EH (cell line): ENCODE measurements at regions not wholly inside any gene's neighbourhood (a gene's known extent, or its start where the extent isn't known, plus 50 kb on each side); places are given as distances from the start of the nearest gene placed in this dataset.

ENCODE experiments used
- DNase-seq: peaks from one replicate; pipeline ENCODE4 v3.0.0-alpha.2; 2015; ENCODE audit warnings: low read depth

DNA sequence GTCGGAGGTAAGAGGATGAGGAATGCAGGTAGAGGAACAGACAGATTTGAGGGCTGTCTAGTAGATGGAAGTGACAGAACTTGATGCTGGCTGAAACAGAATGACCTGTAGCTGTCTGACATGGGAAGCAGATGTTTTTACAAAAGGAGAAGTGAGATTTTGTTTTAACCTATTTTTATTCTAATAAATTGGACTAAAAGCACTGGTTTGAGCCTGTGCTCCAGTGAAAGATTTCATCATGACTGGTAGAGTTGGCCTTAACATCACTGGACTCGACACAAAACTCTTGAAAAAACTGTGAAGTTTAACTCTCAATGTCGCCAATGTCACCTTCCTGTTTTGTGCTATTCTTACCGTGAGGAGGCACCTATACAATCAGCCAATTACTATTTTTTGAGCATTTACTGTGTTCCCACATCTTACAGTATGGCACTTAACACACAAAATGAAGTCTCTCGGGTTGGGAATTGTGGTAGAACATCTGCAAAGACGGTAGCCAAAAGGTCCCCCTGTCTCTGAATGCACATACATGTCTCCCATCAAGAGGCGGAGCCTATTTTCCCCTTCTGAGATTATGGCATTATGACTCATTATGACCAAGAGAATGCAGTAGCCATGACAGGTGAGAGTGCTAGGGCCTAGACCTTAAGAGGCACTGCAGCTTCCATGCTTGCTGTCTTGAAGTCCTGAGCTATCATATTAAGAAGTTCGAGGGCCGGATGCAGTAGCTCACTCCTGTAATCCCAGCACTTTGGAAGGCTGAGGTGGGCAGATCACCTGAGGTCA lies 93.2 kb downstream of the FOXF2 start:
- no peak for DNase-seq

DNA sequence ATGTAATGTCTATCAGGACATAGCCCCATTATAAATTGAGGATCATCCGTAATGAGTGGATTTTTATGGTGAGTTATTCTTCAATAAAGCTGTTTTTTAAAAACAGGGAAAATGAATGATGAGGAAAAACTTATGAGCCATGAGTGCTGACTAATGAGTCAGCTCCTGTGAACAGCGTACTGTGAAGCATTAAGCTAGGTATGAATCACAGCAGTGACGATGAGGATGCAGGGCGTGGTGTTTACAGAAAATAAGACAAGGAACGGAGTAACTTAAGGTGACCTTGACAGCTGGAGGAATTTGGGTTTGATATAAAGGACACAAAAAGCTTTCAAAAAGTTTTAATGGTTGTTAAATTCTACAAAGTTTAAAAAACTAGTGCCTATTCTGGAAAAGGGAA lies 96.3 kb downstream of the FOXF2 start:
- DNase-seq = peak; percentile 87

DNA sequence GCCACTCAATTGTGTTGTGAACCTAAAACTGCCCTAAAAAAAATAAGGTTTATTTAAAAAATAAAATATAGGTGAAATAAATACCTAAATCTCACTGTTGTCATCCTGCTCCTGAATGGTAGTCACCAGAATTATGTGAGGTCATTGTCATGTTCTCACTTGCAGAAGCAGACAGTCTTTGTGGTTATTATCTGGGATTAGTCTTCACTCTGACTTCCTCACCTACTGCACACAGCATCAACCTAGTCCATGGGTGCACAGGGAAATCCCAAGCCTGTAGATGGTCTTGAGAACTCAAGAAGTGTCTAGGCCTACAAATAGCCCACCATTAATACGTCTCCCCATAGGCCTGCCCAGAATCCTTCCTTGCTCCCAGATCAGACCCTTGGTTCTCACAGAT lies 97.0 kb downstream of the FOXF2 start:
- no peak for DNase-seq

DNA sequence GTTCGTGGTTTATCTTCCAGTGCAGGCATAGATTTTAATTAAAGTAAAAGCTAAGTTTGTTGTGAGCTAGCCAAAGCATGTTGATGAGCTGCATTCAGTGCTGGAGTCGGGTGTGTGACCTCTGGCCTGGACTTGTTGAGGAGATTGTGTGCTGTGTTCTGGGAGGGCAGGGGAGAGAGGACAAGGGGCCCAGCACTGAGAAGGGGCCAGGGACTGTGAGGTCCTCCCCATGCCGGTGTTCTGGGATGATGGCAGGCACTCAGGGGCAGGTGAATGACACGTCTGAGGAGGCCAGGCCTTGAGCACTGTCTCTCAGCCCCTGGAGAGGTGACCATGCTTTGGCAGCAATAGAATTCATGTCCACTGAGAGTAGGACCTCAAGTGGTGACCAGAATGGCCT lies 97.9 kb downstream of the FOXF2 start:
- no peak for DNase-seq

DNA sequence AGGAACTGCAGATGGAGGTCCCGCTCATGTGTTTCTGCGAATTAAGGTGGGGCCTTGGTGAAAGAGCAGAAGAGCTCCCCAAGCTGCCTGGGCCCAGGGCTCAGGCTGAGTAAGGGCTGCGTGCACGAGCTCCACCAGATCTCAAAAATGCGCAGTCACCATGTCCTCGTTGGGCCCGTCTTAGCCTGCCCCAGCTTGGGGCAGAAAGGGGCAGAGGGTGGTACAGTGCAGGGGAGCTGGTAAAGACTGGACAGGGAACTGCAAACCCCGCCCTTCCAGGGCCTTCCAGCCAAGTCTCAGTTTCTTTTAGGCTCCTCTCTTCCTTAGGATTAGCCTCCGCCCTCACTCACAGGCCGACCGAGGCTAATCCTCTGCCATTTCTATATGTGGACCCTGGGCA lies 101.6 kb downstream of the FOXF2 start:
- no peak for DNase-seq

DNA sequence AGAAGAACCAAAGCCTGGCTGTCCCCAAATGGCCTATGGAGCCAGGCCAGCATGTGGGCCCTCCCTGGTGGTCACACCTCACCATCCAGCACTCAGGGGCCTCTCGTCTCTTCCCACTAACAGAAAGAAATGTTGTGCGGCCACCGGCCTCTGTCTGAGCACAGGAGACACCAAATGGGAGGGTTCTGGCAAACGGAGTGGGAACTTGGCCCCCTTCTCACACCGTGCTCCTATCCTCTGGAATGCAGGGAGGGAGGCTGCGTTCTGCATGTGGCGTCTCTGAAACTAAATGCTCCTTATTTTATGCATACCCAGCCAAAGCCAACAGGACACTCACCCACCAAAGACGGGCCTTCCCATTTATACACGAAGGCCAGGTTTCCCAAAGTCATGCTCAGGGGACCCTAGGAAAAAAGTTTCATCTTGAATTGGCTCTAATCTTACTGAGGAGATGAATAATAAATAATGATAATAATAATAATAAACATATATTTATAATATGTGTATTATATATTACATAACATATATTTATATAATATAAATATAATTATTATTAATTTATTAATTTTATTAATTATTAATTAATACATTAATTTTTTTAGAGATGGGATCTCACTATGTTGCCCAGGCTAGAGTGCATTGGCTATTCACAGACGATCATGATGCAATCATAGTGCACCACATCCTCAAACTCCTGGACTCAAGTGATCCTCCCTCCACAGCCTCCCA lies 102.4 kb downstream of the FOXF2 start:
- DNase-seq = no peak

DNA sequence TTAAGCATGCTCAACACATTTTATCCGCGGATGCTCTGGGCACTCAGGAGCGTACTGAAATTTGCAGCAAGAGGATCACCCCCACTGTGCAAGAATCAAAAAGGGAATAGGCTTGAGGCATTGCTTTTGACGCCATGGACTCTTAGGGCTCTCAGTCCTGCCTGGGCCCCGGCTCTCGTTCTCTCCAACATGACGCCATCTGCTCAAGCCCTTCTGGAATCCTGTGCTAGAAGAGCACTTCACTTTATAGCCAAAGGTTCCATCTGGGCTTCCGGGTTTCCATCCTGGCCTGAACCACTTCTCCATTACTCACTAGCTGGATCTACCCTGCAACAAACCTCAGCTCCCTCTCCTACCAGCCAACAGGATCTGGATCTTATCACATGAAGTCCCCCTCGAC lies 105.3 kb downstream of the FOXF2 start:
- no peak for DNase-seq

DNA sequence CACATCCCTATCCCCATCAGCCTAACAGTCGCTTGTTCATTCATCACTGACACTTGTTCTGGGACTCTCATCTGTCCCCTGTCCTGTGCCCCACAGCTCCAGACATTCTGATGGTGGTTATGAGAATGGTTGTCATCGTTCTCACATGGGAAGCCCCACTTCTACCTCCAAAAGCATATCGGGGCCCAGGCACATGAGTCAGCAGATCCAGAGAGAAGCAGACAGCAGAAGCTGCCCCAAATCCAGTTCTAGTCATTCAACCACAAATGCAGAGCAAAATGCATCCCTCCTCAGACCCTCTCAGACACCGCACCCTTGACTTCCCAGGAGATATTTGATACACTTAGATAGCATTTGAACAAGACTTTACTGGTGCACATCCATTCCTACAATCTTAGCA lies 106.0 kb downstream of the FOXF2 start:
- DNase-seq = no peak

DNA sequence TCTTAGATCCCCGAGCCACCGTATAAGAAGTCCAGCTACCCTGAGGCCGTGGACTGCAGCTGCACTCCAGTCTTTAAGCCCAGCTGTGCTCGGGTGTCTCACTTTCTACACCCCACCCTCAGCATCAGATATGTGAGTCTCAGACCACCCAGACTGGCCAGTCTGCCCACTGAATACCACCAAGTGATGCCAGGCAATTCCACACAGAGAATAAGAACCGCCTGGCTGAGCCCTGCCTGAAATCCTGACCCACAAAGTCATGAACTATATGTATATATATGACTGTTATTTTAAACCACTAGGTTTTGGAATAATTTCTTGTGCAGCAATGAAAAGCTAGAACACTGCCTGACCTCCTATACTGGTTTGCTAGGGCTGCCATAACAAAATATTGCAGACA lies 106.7 kb downstream of the FOXF2 start:
- DNase-seq = no peak

DNA sequence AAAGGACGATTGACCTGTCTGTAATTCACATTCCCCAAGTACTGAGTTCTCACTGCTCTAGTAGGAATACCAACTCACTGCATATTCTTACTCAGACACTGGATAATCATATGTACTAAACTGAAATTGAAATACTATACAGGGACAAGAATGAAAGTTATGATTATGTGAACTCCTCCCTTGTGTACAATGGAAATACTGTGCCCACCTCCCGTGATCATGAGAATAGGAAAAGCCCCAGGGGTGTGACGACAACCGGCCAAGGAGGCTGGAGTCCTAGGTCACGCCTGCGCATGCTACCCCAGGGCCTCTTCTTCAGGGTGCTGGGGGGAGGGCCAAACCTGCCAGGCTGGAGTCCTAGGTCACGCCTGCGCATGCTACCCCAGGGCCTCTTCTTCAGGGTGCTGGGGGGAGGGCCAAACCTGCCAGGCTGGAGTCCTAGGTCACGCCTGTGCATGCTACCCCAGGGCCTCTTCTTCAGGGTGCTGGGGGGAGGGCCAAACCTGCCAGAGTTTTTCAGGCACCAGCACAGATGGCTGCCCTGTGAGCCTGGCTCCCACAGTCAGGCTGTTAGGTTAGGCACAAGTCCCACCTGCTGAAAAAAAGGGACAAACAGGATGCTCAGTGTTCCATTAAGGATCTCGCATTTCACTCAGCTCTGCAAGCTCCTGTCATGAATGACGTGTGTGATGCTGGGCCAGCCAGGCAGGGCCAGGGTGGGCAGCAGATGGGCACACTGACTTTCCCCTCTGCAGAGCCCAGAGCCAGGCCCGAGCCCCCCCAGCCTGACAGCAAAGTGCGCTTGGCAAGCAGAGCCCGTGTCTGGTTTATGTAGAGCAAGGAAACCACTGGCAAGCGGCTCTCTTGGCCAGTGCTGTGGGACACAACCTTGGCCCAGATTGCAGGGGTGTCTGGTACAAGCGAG lies 107.7 kb downstream of the FOXF2 start:
- no peak for DNase-seq

DNA sequence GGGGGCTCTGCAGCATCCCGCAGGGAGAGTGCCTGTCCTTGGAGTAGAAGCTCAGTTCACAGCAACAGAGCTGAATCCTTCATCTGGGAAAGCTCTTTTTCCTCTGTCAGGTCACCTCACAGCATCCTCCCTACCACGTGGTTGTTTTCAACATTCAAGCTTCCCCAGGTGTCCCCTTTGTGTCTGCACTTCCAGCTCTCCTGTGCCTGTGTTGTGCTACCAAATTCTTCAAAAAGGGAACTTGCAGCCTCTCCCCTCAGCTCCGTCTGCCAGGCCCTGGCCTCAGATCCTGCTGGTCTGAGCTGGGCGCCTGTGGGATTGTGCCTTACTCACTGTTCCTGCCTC lies 108.4 kb downstream of the FOXF2 start:
- no peak for DNase-seq

DNA sequence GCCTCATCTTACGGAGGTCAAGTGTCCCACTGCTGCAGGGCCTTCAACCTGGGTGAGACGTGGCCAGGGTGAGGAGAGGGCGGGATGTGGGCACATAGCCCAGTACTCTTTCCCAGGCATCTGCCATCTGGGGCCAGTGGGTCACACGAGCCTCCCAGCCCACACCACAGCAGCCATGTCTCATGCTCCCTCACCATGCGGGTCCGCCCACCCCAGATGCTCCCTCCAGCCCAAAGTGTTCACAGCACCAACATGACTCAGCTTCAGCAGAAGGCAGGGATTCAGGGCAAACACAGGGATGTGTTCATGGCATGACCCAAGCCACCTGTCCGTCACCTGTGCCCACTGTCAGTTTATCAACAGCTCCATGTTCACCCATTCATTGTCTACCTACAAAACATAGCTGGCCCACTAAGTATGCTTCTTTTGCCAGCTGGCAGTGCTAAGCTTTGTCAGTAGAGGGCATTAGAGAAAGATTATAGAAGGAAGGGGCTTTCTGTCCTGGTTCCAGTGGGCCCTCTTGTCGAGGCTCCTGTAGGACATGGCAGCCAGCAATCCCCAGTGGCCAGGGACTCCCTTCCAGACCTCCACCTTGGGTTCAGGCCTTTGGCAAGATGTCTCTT lies 109.2 kb downstream of the FOXF2 start:
- peak; percentile 34 for DNase-seq

DNA sequence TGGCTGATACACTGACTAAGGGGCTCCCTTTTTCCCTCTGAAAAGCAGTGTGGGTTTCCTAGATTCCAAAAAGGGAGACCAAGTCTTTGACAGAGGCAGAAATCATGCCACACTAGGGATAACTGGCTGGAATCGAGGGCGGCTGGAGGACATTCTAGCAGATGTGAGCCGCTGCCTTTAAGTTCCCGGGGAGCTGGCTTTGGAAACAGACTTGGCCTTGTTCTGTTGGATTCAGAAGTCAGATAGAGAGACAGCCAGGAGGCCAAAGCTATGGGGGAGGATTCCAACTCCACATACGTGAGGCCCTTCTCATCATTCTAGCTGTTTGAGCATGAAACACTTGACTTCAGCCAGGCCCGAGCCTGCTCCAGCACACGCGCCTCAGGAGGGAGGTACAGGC lies 109.9 kb upstream of the FOXC1 start:
- DNase-seq = no peak

DNA sequence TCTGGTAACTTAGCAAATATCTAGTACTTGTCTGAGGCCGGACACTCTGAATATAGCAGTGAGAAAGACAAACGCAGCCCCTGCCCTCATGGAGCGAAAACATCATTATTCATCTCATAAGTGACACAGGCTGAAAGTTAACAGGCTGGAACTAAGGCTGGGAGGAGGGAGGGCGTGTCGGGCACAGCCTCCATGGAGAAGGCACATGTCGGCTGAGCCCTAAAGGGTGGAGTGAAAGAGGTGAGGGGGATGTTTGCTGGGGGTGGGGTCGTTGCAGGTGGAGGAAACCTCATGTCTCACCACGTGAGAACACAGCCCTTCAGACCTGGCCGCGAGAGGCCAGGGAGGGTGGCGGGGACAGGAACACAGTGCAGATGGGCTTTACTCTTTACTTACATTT lies 108.8 kb upstream of the FOXC1 start:
- DNase-seq = no peak

DNA sequence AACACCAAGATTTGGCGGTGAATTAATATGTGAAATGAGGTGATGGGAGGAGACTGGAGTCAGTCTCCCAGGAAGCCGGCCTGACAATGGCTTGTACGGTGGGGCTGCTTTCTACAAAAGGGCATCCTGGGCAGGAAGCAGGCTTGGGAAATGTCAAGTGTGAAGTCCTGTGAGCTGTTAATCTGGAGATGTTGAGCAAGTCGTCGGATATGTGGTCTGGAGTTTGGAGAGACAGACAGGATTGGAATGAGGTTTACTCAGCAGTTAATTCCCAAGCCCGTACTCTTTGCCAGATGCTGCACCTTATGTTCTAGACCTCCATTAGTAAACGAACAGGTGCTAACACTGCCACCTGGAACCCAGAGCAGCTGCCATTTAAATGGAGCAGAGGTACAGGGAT lies 107.7 kb upstream of the FOXC1 start:
- DNase-seq = peak; percentile 53

DNA sequence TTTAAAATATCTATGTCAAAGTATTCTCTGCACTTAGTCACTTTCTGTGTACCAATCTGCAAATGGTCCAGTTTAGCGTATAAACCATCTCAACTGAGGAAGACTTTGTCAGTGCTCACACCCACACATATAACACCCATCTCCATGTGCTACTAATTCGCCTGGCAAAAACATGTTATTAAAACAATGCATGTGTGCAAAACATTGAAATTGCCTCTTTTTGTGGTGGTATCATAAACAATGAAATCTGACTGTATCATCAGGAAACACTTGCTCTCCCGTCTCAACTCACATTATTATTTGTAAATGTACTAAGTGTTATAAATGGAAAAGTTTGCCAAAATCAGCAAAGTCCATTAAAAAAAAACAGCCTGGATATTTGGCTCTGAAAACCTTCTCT lies 105.9 kb upstream of the FOXC1 start:
- no peak for DNase-seq

DNA sequence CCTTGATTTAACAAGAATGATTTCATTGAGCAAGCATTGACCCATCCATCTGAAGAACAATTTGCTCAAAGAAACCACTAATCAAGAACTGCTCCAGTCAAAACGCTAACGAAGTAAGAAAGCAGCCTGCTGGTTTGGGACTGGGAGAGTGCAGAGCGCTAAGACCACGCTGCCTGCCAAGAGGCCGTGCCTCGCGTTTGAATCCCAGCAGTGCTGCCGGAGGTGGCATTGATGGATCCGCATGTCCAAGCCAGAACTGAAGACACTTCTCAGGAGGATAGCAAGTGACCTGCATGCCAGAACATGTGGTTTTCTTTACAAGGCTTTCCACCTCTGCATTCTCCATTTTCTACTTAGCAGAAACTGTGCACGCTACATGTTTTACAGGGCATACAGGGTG lies 105.2 kb upstream of the FOXC1 start:
- no peak for DNase-seq

DNA sequence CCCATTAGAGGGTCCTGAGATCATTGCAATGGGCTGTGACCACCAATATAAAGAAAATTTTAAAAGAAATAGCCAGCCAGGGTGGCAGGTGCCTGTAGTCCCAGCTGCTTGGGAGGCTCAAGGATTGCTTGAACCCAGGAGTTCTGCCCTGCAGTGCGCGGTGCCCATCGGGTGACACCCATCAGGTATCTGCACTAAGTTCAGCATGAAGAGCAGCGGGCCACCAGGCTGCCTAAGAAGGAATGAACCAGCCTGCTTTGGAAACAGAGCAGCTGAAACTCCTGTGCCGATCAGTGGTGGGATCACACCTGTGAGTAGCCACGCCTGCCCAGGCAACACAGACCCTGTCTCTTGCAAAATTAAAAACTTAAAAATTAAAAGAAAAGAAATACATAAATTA lies 102.5 kb upstream of the FOXC1 start:
- DNase-seq = no peak

DNA sequence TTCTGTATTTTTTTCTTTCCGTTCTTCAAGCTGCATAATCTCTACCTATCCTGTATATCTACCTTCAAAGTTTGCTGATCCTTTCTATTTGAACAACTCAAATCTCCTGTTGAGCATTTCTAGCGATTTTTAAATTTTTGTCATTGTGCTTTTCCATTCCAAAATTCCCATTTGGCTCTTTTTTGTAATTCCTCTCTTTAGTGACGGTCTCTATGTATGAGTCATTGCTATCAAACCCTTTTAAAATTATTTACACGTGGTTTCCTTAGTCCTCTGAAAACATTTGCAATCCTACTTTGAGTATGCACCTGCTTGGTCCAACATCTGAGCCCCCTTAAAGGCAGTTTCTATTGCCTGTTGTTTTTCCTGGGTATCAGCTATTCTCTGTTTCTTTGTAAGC lies 100.5 kb upstream of the FOXC1 start:
- peak; percentile 12 for DNase-seq

DNA sequence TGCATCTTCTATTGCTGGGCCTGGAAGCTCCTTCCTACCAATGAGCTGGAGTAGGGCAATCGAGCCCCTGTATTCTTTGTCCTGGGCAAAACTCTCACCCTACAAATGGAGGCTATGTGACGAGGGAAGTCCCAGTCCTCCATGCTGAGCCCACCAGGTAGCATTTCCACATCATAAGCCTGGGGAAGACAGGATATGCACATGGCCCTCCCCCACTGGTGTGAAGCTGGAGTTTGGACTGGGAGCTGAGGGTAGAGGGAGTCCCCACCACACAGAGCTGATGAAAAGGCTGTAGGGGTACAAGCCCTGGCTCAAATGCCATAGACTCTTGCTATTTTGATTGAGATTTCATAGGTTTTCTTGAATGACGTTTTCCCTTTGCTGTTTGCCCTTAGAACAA lies 99.5 kb upstream of the FOXC1 start:
- DNase-seq = no peak

DNA sequence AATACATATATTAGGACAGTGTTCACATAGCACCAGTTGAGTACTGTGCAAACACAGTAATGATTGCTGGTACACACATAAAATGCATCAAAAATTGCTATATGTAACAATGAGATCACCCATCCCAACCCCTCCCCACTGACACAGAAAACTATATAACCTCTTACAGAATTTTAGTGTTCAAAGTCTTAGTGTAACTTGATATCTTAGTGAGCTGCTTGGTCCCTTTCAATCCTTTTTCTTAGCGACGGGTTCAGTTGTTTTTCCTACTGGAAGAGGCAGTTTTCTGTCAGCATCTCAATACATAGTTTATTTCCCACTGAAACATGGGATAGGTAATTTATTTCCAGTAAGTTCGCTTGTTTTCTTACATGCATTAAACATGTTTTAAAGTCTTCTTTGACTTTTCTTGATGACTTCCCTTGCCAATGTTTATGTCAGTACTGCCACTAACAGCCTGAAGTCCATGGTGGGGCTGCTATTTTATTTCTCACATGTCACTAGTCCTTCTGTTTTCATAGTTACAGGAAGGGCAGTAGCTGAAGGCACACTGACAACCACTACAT lies 96.4 kb upstream of the FOXC1 start:
- no peak for DNase-seq

DNA sequence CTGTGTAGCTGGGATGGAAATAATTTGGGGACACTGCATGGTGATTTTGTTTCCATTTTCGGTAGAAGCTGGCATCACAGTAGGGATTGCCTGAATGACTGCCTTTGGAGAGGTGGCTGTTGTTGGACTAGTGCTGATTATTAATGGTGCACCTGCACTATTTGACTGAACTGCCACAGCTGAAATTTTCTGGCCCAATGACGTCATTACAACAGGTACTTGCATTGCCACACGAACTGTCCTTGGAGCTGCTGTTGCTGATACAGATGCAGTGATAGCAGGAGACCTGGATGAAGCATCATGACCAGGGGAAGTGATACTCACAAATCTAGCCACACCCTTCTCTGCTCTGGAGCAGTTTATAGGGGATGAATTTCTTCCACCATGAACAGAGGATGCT lies 95.6 kb upstream of the FOXC1 start:
- DNase-seq = no peak
